KG1 (cell line): ENCODE measurements at regions not wholly inside any gene's neighbourhood (a gene's known extent, or its start where the extent isn't known, plus 50 kb on each side); places are given as distances from the start of the nearest gene placed in this dataset.
A peak's percentile ranks its signal among the peaks of the same experiment; 100 is the strongest.

Experiments
- DNase-seq: peaks from one replicate; lab custom pipeline; 2025; lab: John Stamatoyannopoulos, UW

GRCh38 chr5:68407311-68408239, 192.0 kb downstream of the PIK3R1 start:
- no peak for DNase-seq

GRCh38 chr5:68408345-68408871, 192.9 kb downstream of the PIK3R1 start:
- DNase-seq = no peak

GRCh38 chr5:68409259-68409658, 193.7 kb downstream of the PIK3R1 start:
- no peak for DNase-seq

- DNase-seq = no peak
These were observed 195.6 kb downstream of the PIK3R1 start for GRCh38 chr5:68411161-68411560.

- peak; percentile 15 for DNase-seq
These were observed 199.9 kb downstream of the PIK3R1 start for GRCh38 chr5:68415177-68416085.

GRCh38 chr5:68416714-68417113, 201.2 kb downstream of the PIK3R1 start:
- DNase-seq = no peak

- no peak for DNase-seq
These were observed 202.6 kb downstream of the PIK3R1 start for GRCh38 chr5:68418201-68418600.

- DNase-seq = no peak
These were observed 203.1 kb downstream of the PIK3R1 start for GRCh38 chr5:68418680-68419079.

GRCh38 chr5:68419081-68419636, 203.6 kb downstream of the PIK3R1 start:
- no peak for DNase-seq

GRCh38 chr5:68419637-68420452, 204.3 kb downstream of the PIK3R1 start:
- no peak for DNase-seq

- peak; percentile 13 for DNase-seq
These were observed 205.2 kb downstream of the PIK3R1 start for GRCh38 chr5:68420476-68421344.

GRCh38 chr5:68421485-68422220, 206.1 kb downstream of the PIK3R1 start:
- DNase-seq = no peak

- no peak for DNase-seq
These were observed 207.7 kb downstream of the PIK3R1 start for GRCh38 chr5:68423154-68423811.

- DNase-seq = peak; percentile 76
These were observed 209.4 kb downstream of the PIK3R1 start for GRCh38 chr5:68424799-68425537.

- no peak for DNase-seq
These were observed 211.0 kb downstream of the PIK3R1 start for GRCh38 chr5:68426586-68426985.

- DNase-seq = no peak
These were observed 212.8 kb downstream of the PIK3R1 start for GRCh38 chr5:68428231-68428811.

- no peak for DNase-seq
These were observed 214.0 kb downstream of the PIK3R1 start for GRCh38 chr5:68429510-68429909.

GRCh38 chr5:68430279-68430678, 214.7 kb downstream of the PIK3R1 start:
- no peak for DNase-seq
